K562 (cell line): ENCODE measurements at regions not wholly inside any gene's neighbourhood (a gene's known extent, or its start where the extent isn't known, plus 50 kb on each side); places are given as distances from the start of the nearest gene placed in this dataset.

Experiments used
- ASH1L ChIP-seq: fragments of 450-650 bp; IDR thresholded peaks from 2 replicates; pipeline ENCODE4 v1.6.1; 2018; ENCODE audit warnings: borderline replicate concordance, mild to moderate bottlenecking, low read depth; ENCODE audit not compliant: partially characterized antibody
- BRF1 ChIP-seq: IDR thresholded peaks from 3 replicates; pipeline ENCODE4 v1.6.1; 2011; ENCODE audit warnings: borderline replicate concordance, mild to moderate bottlenecking; ENCODE audit not compliant: insufficient read length; ENCODE audit errors: extremely low read depth
- CEBPB ChIP-seq: fragments of 450-650 bp; IDR thresholded peaks from 2 replicates; pipeline ENCODE4 v1.6.1; 2016; ENCODE audit warnings: missing genetic modification characterization, missing compliant biosample characterization
- DDX20 ChIP-seq: fragments of 450-650 bp; IDR thresholded peaks from 2 replicates; pipeline ENCODE4 v1.6.1; 2016; ENCODE audit warnings: missing genetic modification characterization, low read depth, mild to moderate bottlenecking, missing compliant biosample characterization, moderate library complexity
- ETS2 ChIP-seq: IDR thresholded peaks from 2 replicates; pipeline ENCODE4 v1.6.1; 2016; ENCODE audit warnings: borderline replicate concordance, missing genetic modification characterization, mild to moderate bottlenecking, moderate library complexity, missing compliant biosample characterization; ENCODE audit not compliant: poor library complexity, severe bottlenecking
- ETV6 ChIP-seq, 3 experiments: fragments of 150-350 bp in 1 of 3; sonication (generic) in 1 of 3; formaldehyde crosslinking in 1 of 3; IDR thresholded peaks; 2 replicates each; pipeline versions ENCODE4 v1.6.1 to v1.8.0; 2014 to 2022; ENCODE audit warnings: borderline replicate concordance in 2 of 3, low read depth in 2 of 3, antibody characterized with exemption in 1 of 3, low read length in 1 of 3, mild to moderate bottlenecking in 1 of 3, missing genetic modification reagents in 1 of 3
- HNRNPK ChIP-seq: fragments of 200-400 bp; formaldehyde crosslinking; IDR thresholded peaks from one replicate; pipeline ENCODE4 v1.6.1; 2018; ENCODE audit warnings: mild to moderate bottlenecking, low read depth, low read length; ENCODE audit not compliant: poor library complexity, severe bottlenecking
- MTA2 ChIP-seq: fragments of 450-650 bp; IDR thresholded peaks from 2 replicates; pipeline ENCODE4 v1.6.1; 2016; ENCODE audit warnings: low read depth
- NFIX ChIP-seq: fragments of 250-450 bp; sonication (Bioruptor Pico); IDR thresholded peaks from 2 replicates; pipeline ENCODE4 v1.4.0; 2020; ENCODE audit warnings: low read depth, mild to moderate bottlenecking, moderate library complexity
- ZNF766 ChIP-seq: fragments of 200-800 bp; sonication (Bioruptor generic); conservative IDR thresholded peaks from 2 replicates; pipeline ENCODE4 v1.6.1; 2016; ENCODE audit warnings: missing genetic modification characterization, missing compliant biosample characterization
- TF ChIP-seq, protein P1 (sequence below), 2 experiments: fragments of 450-650 bp; IDR thresholded peaks; 2 replicates each; pipeline ENCODE4 v1.6.1; 2016; ENCODE audit warnings: mild to moderate bottlenecking in 2 of 2, borderline replicate concordance in 1 of 2, low read depth in 1 of 2, moderate library complexity in 1 of 2
- TF ChIP-seq, protein P2 (sequence below), 2 experiments: fragments of 250-450 bp in 1 of 2; fragments of 450-650 bp in 1 of 2; sonication (Bioruptor Pico) in 1 of 2; IDR thresholded peaks; 2 replicates each; pipeline versions ENCODE4 v1.6.1 to v1.8.0; 2016 to 2021; ENCODE audit warnings: mild to moderate bottlenecking in 2 of 2, moderate library complexity in 2 of 2, missing compliant biosample characterization in 1 of 2, missing genetic modification characterization in 1 of 2
- TF ChIP-seq, protein P3 (sequence below): fragments of 450-650 bp; IDR thresholded peaks from 2 replicates; pipeline ENCODE4 v1.6.1; 2016; ENCODE audit warnings: low read depth, mild to moderate bottlenecking, moderate library complexity
- TF ChIP-seq, protein P4 (sequence below): fragments of 250-450 bp; sonication (Bioruptor Pico); IDR thresholded peaks from 2 replicates; pipeline ENCODE4 v1.5.0; 2020; ENCODE audit warnings: mild to moderate bottlenecking

DNA sequence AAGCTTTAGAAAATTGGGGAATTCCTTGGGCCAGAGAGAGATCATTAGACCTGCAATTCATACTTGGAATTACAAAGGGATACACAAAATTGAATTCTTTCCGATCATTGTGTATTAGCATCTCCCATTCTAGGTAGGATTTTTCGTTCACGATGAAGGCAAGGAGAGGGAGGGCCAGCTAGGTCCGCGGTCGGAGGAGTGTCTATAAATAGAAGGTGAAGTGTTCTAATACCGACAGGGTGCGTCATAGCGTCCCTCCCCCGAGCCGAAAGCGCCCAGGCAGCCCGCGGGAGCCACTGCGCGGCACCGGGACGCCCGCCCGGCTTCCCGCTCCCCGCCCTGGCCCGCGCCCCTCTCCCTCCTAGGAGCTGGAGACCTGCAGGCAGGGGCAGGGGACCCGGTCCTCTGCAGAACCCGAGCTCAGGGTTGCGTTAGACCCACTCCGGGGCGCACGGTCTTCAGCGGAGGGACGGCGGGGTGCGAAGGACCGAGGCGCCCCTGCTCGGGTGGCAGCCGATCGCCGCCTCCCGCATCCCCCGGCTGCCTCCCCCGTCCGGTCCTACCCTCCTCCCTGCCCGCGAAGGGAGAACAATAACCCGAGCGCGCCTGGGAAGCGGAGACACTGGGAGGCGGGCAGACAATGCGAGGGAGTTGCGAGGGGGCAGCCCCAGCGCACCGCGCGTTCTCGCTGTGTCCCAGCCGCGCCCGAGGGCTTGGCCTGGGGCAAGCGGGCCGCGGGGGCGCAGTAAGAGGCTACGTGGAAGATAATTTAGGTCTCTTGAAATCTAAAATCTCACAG lies 114.2 kb upstream of the SERTAD2 start (continued):
- TF ChIP-seq, protein P1, sequence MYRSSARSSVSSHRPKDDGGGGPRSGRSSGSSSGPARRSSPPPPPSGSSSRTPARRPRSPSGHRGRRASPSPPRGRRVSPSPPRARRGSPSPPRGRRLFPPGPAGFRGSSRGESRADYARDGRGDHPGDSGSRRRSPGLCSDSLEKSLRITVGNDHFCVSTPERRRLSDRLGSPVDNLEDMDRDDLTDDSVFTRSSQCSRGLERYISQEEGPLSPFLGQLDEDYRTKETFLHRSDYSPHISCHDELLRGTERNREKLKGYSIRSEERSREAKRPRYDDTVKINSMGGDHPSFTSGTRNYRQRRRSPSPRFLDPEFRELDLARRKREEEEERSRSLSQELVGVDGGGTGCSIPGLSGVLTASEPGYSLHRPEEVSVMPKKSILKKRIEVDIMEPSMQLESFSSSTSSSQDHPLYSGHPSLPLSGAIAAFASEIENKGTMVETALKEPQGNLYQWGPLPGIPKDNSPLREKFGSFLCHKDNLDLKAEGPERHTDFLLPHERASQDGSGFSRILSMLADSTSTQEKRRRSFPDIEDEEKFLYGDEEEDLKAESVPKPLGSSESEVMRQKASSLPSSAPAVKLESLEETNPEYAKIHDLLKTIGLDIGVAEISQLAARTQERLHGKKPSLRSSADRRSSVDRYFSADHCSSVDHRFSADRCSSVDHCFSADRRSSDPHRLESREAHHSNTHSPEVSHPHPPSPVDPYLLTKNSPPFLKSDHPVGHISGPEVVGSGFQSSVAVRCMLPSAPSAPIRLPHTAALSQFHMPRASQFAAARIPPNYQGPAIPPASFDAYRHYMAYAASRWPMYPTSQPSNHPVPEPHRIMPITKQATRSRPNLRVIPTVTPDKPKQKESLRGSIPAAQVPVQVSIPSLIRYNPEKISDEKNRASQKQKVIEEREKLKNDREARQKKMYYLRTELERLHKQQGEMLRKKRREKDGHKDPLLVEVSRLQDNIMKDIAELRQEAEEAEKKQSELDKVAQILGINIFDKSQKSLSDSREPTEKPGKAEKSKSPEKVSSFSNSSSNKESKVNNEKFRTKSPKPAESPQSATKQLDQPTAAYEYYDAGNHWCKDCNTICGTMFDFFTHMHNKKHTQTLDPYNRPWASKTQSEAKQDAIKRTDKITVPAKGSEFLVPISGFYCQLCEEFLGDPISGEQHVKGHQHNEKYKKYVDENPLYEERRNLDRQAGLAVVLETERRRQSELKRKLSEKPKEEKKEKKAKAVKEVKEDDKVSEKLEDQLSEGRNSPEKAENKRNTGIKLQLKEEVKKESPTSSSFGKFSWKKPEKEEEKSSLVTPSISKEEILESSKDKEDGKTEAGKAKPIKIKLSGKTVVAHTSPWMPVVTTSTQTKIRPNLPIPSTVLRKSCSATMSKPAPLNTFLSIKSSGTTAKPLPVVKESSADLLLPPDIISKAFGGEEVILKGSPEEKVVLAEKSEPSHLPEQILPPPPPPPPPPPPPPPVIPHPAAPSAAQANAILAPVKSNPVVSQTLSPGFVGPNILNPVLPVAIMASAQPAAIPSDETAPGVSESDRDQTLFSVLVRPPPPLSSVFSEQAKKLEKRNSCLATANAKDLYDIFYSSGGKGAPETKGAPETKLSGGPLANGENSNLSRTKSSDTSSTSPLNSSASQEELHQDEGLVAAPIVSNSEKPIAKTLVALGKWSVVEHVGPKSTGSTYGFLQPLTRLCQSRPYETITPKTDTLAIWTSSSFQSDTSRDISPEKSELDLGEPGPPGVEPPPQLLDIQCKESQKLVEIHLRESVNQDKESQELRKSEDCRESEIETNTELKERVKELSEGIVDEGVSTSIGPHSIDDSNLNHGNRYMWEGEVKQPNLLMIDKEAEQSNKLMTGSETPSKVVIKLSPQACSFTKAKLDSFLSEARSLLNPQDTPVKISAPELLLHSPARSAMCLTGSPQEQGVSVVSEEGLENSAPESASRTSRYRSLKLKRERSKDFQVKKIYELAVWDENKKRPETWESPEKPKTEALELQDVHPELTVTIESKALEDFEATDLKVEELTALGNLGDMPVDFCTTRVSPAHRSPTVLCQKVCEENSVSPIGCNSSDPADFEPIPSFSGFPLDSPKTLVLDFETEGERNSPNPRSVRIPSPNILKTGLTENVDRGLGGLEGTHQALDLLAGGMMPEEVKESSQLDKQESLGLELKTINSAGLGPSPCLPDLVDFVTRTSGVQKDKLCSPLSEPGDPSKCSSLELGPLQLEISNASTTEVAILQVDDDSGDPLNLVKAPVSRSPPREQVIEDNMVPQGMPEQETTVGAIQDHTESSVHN (IDR thresholded peaks at IDR 0.05; ENCODE audit: borderline replicate concordance in 1 of 2, low read depth in 1 of 2): no peak
- TF ChIP-seq, protein P2, sequence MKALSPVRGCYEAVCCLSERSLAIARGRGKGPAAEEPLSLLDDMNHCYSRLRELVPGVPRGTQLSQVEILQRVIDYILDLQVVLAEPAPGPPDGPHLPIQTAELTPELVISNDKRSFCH (CRISPR knock-in tag; IDR thresholded peaks at IDR 0.05): no peak
- TF ChIP-seq, protein P2 (tag; IDR thresholded peaks at IDR 0.05): 0 out of 2 replicates have a peak, but pooled peaks have one; percentile 0
- TF ChIP-seq ETS2 (tag): no peak
- TF ChIP-seq ETV6 (IDR thresholded peaks at IDR 0.05; ENCODE audit: borderline replicate concordance in 1 of 2, low read depth in 2 of 2, low read length in 1 of 2): no peak
- TF ChIP-seq ETV6 (CRISPR knock-in tag; IDR thresholded peaks at IDR 0.05; ENCODE audit: borderline replicate concordance): no peak
- TF ChIP-seq, protein P3, sequence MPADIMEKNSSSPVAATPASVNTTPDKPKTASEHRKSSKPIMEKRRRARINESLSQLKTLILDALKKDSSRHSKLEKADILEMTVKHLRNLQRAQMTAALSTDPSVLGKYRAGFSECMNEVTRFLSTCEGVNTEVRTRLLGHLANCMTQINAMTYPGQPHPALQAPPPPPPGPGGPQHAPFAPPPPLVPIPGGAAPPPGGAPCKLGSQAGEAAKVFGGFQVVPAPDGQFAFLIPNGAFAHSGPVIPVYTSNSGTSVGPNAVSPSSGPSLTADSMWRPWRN: no peak
- no peak for TF ChIP-seq NFIX (CRISPR knock-in tag)
- no peak for TF ChIP-seq HNRNPK
- TF ChIP-seq, protein P4, sequence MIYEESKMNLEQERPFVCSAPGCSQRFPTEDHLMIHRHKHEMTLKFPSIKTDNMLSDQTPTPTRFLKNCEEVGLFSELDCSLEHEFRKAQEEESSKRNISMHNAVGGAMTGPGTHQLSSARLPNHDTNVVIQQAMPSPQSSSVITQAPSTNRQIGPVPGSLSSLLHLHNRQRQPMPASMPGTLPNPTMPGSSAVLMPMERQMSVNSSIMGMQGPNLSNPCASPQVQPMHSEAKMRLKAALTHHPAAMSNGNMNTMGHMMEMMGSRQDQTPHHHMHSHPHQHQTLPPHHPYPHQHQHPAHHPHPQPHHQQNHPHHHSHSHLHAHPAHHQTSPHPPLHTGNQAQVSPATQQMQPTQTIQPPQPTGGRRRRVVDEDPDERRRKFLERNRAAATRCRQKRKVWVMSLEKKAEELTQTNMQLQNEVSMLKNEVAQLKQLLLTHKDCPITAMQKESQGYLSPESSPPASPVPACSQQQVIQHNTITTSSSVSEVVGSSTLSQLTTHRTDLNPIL (CRISPR knock-in tag): no peak
- no peak for TF ChIP-seq BRF1
- no peak for TF ChIP-seq DDX20 (tag)
- no peak for TF ChIP-seq ASH1L
- TF ChIP-seq CEBPB (tag): no peak
- TF ChIP-seq ZNF766 (CRISPR knock-in tag): 0 out of 2 replicates have a peak, but pooled peaks have one; percentile 4
- TF ChIP-seq MTA2: no peak
